Thoracic aorta (tissue), 2 donors: ENCODE measurements at regions not wholly inside any gene's neighbourhood (a gene's known extent, or its start where the extent isn't known, plus 50 kb on each side); places are given as distances from the start of the nearest gene placed in this dataset.

Experiments
- ATAC-seq: fragments of 150-250 bp; one replicate; pipeline ENCODE4 v1.8.0; 2017; ENCODE audit warnings: low read depth; ENCODE audit not compliant: insufficient number of reproducible peaks, low FRiP score
- DNase-seq: peaks from one replicate; pipeline ENCODE4 v3.0.0-alpha.2; 2020; ENCODE audit warnings: low spot score
- H3K27ac ChIP-seq, 2 donors: fragments of 200-600 bp; sonication (generic); 1 replicate in 1 of 2; 2 replicates in 1 of 2; pipeline ENCODE4 v1.5.1; 2016; ENCODE audit warnings: mild to moderate bottlenecking in 2 of 2, moderate library complexity in 2 of 2
- H3K27me3 ChIP-seq: fragments of 200-600 bp; sonication (generic); replicated peaks from 2 replicates; pipeline ENCODE4 v1.6.0; 2016; ENCODE audit warnings: mild to moderate bottlenecking; ENCODE audit not compliant: insufficient read depth
- H3K36me3 ChIP-seq: fragments of 200-600 bp; sonication (generic); one replicate; pipeline ENCODE4 v1.5.1; 2016
- H3K4me1 ChIP-seq, 2 donors: fragments of 200-600 bp; sonication (generic); 1 replicate in 1 of 2; 2 replicates in 1 of 2; pipeline versions ENCODE4 v1.5.1 to v1.6.0; 2016; ENCODE audit warnings: low read depth in 2 of 2, mild to moderate bottlenecking in 1 of 2; ENCODE audit not compliant: control insufficient read depth in 1 of 2
- H3K4me3 ChIP-seq: fragments of 200-600 bp; sonication (generic); 2 replicates; pipeline ENCODE4 v1.5.1; 2016; ENCODE audit warnings: mild to moderate bottlenecking
- H3K9me3 ChIP-seq: fragments of 200-600 bp; sonication (generic); 2 replicates; pipeline ENCODE4 v1.5.1; 2016
- TF ChIP-seq, protein P1 (sequence below): fragments of 200-600 bp; sonication (generic); IDR thresholded peaks from one replicate; pipeline ENCODE4 v1.5.1; 2019; ENCODE audit warnings: antibody characterized with exemption

DNA sequence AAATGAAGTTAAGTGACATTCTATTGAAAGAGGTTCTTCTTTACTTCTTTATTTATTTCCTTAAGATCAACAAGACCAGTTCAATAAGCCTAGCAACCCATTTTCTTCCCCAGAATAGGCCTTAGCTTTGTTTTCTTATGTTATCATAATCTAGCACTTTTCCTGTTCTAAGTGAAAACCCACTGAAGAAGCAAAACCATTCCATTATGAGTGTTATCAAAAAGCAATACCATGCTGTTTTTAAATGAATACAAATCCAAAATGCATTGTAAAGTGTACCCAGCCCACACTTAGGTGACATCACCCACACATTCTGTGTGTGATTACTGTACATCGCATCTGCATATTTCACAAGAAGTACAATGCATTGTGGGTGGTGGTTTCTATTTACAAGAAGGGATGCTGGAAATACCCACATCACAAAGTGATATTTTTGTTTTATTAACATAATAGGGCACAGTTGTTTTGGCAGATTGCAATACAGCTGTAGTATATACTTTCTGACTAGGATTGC is 679.5 kb downstream of the KCNJ3 start:
- no peaks in the 10 kb centered on the region for H3K36me3 ChIP-seq
- H3K4me3 ChIP-seq, result no peak overlapping the region
- no peaks in the 10 kb centered on the region for H3K27me3 ChIP-seq
- DNase-seq, result no peak
- TF ChIP-seq, protein P1, sequence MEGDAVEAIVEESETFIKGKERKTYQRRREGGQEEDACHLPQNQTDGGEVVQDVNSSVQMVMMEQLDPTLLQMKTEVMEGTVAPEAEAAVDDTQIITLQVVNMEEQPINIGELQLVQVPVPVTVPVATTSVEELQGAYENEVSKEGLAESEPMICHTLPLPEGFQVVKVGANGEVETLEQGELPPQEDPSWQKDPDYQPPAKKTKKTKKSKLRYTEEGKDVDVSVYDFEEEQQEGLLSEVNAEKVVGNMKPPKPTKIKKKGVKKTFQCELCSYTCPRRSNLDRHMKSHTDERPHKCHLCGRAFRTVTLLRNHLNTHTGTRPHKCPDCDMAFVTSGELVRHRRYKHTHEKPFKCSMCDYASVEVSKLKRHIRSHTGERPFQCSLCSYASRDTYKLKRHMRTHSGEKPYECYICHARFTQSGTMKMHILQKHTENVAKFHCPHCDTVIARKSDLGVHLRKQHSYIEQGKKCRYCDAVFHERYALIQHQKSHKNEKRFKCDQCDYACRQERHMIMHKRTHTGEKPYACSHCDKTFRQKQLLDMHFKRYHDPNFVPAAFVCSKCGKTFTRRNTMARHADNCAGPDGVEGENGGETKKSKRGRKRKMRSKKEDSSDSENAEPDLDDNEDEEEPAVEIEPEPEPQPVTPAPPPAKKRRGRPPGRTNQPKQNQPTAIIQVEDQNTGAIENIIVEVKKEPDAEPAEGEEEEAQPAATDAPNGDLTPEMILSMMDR, result no peak
- no peak overlapping the region for H3K27ac ChIP-seq
- no peaks in the 10 kb centered on the region for H3K4me1 ChIP-seq
- ATAC-seq, result no peak
- H3K9me3 ChIP-seq, result no peaks in the 10 kb centered on the region

DNA sequence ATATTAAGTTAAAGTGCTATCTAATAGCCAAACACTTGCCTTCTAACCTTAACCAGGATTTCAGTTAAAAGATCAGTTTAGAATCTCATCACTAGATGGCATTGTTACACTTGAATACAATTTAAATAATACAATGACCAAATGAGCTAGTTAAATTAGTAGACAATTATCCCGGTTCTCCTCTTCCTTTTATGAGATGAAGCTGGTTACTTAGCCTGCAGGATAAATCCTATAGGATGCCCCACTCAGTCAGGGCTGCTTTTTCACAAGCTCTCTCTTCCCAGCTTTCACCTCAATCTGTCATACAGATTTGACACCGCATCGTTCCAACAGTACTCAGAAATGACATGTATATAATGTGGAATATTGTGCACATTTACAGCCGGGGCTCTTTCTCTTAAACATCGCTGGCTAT is 678.8 kb downstream of the KCNJ3 start:
- H3K27ac ChIP-seq, result no peak overlapping the region
- TF ChIP-seq, protein P1, result no peak
- ATAC-seq, result no peak
- H3K9me3 ChIP-seq, result no peaks in the 10 kb centered on the region
- no peaks in the 10 kb centered on the region for H3K36me3 ChIP-seq
- no peaks in the 10 kb centered on the region for H3K27me3 ChIP-seq
- no peaks in the 10 kb centered on the region for H3K4me1 ChIP-seq
- H3K4me3 ChIP-seq, result no peak overlapping the region
- no peak for DNase-seq

DNA sequence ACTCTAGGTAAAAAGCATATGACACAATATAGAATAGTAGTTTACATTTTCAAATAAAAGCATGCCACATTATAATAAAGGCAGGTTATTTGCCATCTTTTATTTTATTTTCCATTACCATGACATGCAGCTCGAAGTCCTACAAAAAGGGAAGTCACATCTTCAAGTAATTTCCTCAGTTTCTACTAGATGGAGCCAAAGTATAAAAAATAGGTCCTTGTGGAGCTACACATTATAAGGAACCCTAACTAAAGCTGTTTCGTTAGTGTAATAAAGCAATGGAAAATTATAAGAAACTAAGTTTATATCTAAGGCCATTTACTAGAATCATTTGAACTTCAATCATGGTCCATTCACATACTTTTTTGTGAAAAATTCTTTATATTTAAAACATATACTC is 674.5 kb downstream of the KCNJ3 start:
- Histone ChIP-seq H3K4me1 (no peaks in the 10 kb centered on the region), H3K36me3 (no peaks in the 10 kb centered on the region), H3K27me3 (no peaks in the 10 kb centered on the region), H3K4me3 (no peak overlapping the region), H3K27ac (no peak overlapping the region), H3K9me3 (no peaks in the 10 kb centered on the region)
- DNase-seq (no peak), ATAC-seq (no peak)
- TF ChIP-seq, protein P1, result no peak

DNA sequence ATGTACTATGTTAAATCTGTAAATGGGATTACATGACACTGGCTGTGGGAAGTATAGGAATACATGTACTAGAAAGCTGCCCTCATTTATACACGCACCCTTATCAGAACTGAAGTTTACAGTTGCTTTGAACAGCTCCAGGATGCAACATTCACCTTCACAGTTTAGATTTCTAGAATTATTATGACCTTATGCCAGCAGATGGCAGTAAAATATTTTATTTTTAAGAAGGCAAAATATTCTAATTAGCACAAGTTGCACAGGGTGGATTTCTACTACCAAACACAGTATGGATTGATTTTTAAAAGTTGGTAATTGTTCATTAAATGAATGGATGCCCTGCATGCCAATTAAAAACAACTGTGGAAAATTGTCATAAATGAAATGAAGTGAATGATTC is 670.4 kb downstream of the KCNJ3 start:
- TF ChIP-seq, protein P1, result no peak
- H3K4me3 ChIP-seq, result no peak overlapping the region
- H3K36me3 ChIP-seq, result no peaks in the 10 kb centered on the region
- no peak for DNase-seq
- H3K27me3 ChIP-seq, result no peaks in the 10 kb centered on the region
- ATAC-seq, result no peak
- H3K27ac ChIP-seq, result no peak overlapping the region
- H3K9me3 ChIP-seq, result no peaks in the 10 kb centered on the region
- H3K4me1 ChIP-seq, result no peaks in the 10 kb centered on the region

DNA sequence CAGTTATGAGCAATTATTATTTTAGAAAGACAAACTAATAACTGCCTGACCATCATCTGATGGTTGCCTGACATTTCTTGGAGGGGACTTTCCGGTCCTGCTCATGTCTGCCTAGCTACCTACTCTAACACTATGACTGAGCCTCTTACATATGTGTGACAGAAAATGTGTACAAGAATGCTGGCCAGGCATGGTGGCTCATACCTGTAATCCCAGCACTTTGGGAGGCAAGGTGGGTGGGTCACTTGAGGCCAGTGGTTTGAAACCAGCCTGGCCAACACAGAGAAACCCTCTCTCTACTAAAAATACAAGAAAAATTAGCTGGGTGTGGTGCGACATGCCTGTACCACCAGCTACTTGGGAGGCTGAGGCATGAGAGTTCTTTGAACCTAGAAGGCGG is 666.3 kb downstream of the KCNJ3 start:
- Histone ChIP-seq H3K36me3 (no peaks in the 10 kb centered on the region), H3K27me3 (no peaks in the 10 kb centered on the region), H3K9me3 (no peaks in the 10 kb centered on the region), H3K4me3 (no peak overlapping the region), H3K27ac (no peak overlapping the region), H3K4me1 (no peaks in the 10 kb centered on the region)
- no peak for ATAC-seq
- no peak for DNase-seq
- TF ChIP-seq, protein P1, result no peak
